ENCODE measurements at regions not wholly inside any gene's neighbourhood (a gene's known extent, or its start where the extent isn't known, plus 50 kb on each side); places are given as distances from the start of the nearest gene placed in this dataset.
A peak's percentile ranks its signal among the peaks of the same experiment; 100 is the strongest.
"Not testable (repeated sequence)": the region's sequence is repeated elsewhere in the genome, so short reads cannot be mapped to it uniquely, and the experiment has no call there.

DNA sequence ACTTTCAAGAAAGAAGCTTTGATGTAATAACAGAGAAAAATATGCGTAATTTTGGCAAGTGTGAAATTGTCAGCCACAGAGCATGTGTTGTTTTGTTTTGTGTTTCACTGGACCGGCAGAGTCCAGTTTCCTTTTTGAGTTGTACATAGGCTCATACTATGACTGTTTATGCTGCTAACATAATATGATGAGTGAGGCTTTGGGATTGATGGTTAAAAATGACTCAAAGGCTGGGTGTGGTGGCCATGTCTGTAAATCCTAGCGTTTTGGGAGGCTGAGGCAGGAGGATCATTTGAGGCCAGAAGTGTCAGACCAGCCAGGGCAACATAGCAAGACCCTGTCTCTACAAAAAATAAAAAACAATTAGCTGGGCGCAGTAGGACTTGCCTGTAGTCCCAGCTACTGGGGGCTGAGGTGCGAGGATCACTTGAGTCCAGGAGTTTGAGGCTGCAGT lies 487.9 kb downstream of the PCNX1 start:
- no peak overlapping the region for H3K4me3 ChIP-seq (ENCODE audit: extremely low read depth, insufficient read depth, low read length, poor library complexity, severe bottlenecking)
- H3K27ac ChIP-seq (ENCODE audit: low read depth, low read length, severe bottlenecking), result no peak overlapping the region
- H3K36me3 ChIP-seq (ENCODE audit: control insufficient read depth, insufficient read depth, low read length), result no peaks in the 10 kb centered on the region
- WGBS, 2 experiments (ENCODE audit: insufficient coverage in 2 of 2), result 86 to 97% methylated on average over 5 of the region's 5 CpGs
- no peaks in the 10 kb centered on the region for H3K9me3 ChIP-seq (ENCODE audit: control insufficient read depth, low read length)
- H3K4me1 ChIP-seq (ENCODE audit: control insufficient read depth, insufficient read depth, low read length, poor library complexity, severe bottlenecking), result peaks cover under 1% of the 10 kb centered on the region

DNA sequence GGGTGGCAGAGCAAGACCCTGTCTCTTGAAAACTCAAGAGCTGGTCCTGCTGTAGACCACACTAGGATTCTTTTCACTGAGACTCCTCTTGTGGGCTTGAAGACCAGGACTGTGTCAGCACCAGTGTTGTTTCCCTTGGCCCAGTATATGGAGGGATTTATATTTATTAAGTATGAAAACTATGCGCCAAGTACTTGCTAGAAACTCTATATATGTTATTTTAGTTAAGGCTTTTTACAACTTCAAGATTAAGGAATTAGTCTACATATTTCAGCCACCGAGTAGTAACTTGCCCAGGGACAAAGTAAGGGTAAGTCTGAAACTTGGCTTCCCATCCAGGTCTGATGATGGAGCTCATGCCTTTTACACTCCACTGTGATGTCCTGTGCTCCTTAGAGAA lies 488.4 kb downstream of the PCNX1 start:
- Histone ChIP-seq H3K9me3 (ENCODE audit: control insufficient read depth, low read length) (no peaks in the 10 kb centered on the region), H3K27ac (ENCODE audit: low read depth, low read length, severe bottlenecking) (no peak overlapping the region), H3K4me3 (ENCODE audit: extremely low read depth, insufficient read depth, low read length, poor library complexity, severe bottlenecking) (no peak overlapping the region), H3K36me3 (ENCODE audit: control insufficient read depth, insufficient read depth, low read length) (no peaks in the 10 kb centered on the region), H3K4me1 (ENCODE audit: control insufficient read depth, insufficient read depth, low read length, poor library complexity, severe bottlenecking) (peaks cover 4% of the 10 kb centered on the region)
- no CpG with 5 or more reads among the region's 2 CpGs for WGBS, 2 experiments (ENCODE audit: insufficient coverage in 2 of 2)

DNA sequence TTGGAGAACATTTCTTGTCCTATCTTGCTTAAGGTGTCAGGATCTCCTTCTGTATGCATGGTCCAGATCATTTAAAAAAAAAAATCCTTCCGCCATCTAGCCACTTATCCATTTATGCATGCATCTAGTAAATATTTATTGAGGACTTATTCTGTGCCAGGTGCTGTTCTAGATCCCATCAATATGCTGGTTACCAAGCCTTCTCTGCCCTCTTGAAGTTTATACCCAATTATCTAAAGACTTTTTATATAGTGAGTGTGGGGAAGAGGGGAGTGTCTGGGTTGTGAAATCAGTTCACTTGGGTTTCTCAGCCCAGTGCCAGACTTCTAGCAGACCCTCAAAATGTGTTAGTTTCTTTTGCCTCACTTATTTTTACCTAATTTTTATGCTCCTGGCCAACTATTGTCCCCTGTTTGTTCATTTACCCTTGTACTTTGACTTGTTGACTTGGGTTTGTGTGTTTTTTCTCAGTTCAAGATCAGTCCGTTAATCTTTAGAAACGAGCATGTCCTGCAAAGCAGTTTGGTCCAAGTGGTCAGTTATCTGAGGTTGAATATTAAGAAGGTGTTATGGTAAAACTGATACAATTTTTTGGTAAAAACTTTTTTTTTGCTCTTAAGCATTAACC lies 488.9 kb downstream of the PCNX1 start:
- Histone ChIP-seq H3K27ac (ENCODE audit: low read depth, low read length, severe bottlenecking) (no peak overlapping the region), H3K4me1 (ENCODE audit: control insufficient read depth, insufficient read depth, low read length, poor library complexity, severe bottlenecking) (peaks cover 10% of the 10 kb centered on the region)
- WGBS, 2 experiments (ENCODE audit: insufficient coverage in 2 of 2), result 94 to 100% methylated on average over 2 of the region's 3 CpGs

GRCh38 chr14:71397371-71397770 lies 490.1 kb downstream of the PCNX1 start:
- H3K9me3 ChIP-seq (ENCODE audit: control insufficient read depth, low read length), result no peaks in the 10 kb centered on the region
- H3K4me3 ChIP-seq (ENCODE audit: extremely low read depth, insufficient read depth, low read length, poor library complexity, severe bottlenecking), result no peak overlapping the region
- H3K27ac ChIP-seq (ENCODE audit: low read depth, low read length, severe bottlenecking), result no peak overlapping the region
- no peaks in the 10 kb centered on the region for H3K36me3 ChIP-seq (ENCODE audit: control insufficient read depth, insufficient read depth, low read length)
- peaks cover 12% of the 10 kb centered on the region for H3K4me1 ChIP-seq (ENCODE audit: control insufficient read depth, insufficient read depth, low read length, poor library complexity, severe bottlenecking)

More for the DNA sequence above, 488.9 kb downstream of the PCNX1 start:
- no peaks in the 10 kb centered on the region for H3K36me3 ChIP-seq (ENCODE audit: control insufficient read depth, insufficient read depth, low read length)
- no peak overlapping the region for H3K4me3 ChIP-seq (ENCODE audit: extremely low read depth, insufficient read depth, low read length, poor library complexity, severe bottlenecking)
- no peaks in the 10 kb centered on the region for H3K9me3 ChIP-seq (ENCODE audit: control insufficient read depth, low read length)

DNA sequence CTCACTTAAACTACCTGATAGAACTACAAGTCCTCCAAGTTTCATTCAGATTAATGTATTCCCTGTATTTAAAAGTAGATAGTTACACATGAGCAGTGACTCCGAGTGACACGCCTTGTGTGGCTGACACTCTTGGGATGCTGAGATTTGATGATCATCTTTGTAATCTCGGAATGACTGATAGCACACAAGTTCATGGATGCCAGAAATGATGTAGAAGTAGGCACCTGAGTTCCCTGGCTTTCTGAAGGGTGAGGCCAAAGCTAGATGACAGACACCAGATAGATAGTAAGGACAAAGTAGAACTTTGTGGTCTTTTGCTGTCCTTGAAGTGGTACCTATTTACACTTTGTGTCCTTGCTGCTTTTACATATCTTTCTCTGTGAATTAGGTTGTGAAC lies 491.2 kb downstream of the PCNX1 start:
- 87 to 98% methylated on average over 3 of the region's 3 CpGs for WGBS, 2 experiments (ENCODE audit: insufficient coverage in 2 of 2)
- Histone ChIP-seq H3K4me1 (ENCODE audit: control insufficient read depth, insufficient read depth, low read length, poor library complexity, severe bottlenecking) (peaks cover 12% of the 10 kb centered on the region), H3K4me3 (ENCODE audit: extremely low read depth, insufficient read depth, low read length, poor library complexity, severe bottlenecking) (no peak overlapping the region), H3K27ac (ENCODE audit: low read depth, low read length, severe bottlenecking) (no peak overlapping the region), H3K36me3 (ENCODE audit: control insufficient read depth, insufficient read depth, low read length) (no peaks in the 10 kb centered on the region), H3K9me3 (ENCODE audit: control insufficient read depth, low read length) (no peaks in the 10 kb centered on the region)

- H3K4me3 ChIP-seq (ENCODE audit: extremely low read depth, insufficient read depth, low read length, poor library complexity, severe bottlenecking), result no peak overlapping the region
- no peaks in the 10 kb centered on the region for H3K9me3 ChIP-seq (ENCODE audit: control insufficient read depth, low read length)
- peaks cover 12% of the 10 kb centered on the region for H3K4me1 ChIP-seq (ENCODE audit: control insufficient read depth, insufficient read depth, low read length, poor library complexity, severe bottlenecking)
- H3K27ac ChIP-seq (ENCODE audit: low read depth, low read length, severe bottlenecking), result no peak overlapping the region
- WGBS, 2 experiments (ENCODE audit: insufficient coverage in 2 of 2), result 100% methylated on average over 3 of the region's 3 CpGs; no CpG with 5 or more reads in 1 of the 2 experiments
- H3K36me3 ChIP-seq (ENCODE audit: control insufficient read depth, insufficient read depth, low read length), result no peaks in the 10 kb centered on the region
These were observed 491.8 kb downstream of the PCNX1 start for GRCh38 chr14:71399057-71399487.

DNA sequence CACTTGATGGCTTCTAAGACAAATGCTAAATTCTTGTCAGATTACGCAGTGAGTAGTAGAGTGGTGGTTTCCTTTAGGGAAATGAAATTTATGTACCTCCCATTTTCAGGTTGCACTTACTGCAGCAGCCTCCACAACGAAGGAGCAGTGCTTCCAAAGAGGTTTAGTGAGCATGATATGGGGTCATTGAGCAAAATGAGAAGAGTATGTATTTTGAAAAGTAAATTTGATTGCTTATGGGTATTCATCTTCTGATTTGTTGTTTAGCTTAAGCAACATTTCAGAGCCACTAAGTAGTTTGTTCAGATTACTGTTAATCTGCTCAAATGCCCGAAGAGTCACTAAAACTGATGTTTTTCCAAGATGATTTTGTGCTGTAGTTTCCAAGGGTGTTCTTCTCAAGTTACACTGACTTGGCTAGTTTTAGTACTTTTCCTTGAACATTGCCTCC lies 493.6 kb downstream of the PCNX1 start:
- no peaks in the 10 kb centered on the region for H3K36me3 ChIP-seq (ENCODE audit: control insufficient read depth, insufficient read depth, low read length)
- WGBS, 2 experiments (ENCODE audit: insufficient coverage in 2 of 2), result 63% methylated on average over 2 of the region's 3 CpGs; no CpG with 5 or more reads in 1 of the 2 experiments
- H3K4me3 ChIP-seq (ENCODE audit: extremely low read depth, insufficient read depth, low read length, poor library complexity, severe bottlenecking), result no peak overlapping the region
- H3K27ac ChIP-seq (ENCODE audit: low read depth, low read length, severe bottlenecking), result no peak overlapping the region
- H3K4me1 ChIP-seq (ENCODE audit: control insufficient read depth, insufficient read depth, low read length, poor library complexity, severe bottlenecking), result peaks cover 12% of the 10 kb centered on the region
- H3K9me3 ChIP-seq (ENCODE audit: control insufficient read depth, low read length), result no peaks in the 10 kb centered on the region

DNA sequence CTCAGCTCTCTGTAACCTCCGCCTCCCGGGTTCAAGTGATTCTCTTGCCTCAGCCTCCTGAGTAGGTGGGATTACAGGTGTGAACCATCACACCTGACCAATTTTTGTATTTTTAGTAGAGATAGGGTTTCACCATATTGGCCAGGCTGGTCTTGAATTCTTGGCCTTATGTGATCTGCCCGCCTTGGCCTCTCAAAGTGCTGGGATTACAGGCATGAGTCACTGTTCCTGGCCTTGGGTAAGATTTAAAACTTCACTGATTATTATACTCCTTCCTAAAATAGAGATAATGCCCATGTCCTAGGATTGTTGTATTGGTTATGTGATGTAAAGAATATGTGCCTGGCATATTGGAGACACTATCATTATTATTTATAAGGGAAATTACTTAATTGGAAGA lies 495.2 kb downstream of the PCNX1 start:
- not testable (repeated sequence) for H3K9me3 ChIP-seq (ENCODE audit: control insufficient read depth, low read length); H3K36me3 ChIP-seq (ENCODE audit: control insufficient read depth, insufficient read depth, low read length); H3K4me3 ChIP-seq (ENCODE audit: extremely low read depth, insufficient read depth, low read length, poor library complexity, severe bottlenecking); H3K27ac ChIP-seq (ENCODE audit: low read depth, low read length, severe bottlenecking)
- WGBS, 2 experiments (ENCODE audit: insufficient coverage in 2 of 2), result 100% methylated on average over 1 of the region's 3 CpGs; no CpG with 5 or more reads in 1 of the 2 experiments
- peaks cover 12% of the 10 kb centered on the region for H3K4me1 ChIP-seq (ENCODE audit: control insufficient read depth, insufficient read depth, low read length, poor library complexity, severe bottlenecking)

GRCh38 chr14:71403656-71404055 lies 496.4 kb downstream of the PCNX1 start:
- Histone ChIP-seq H3K9me3 (ENCODE audit: control insufficient read depth, low read length) (no peaks in the 10 kb centered on the region), H3K4me3 (ENCODE audit: extremely low read depth, insufficient read depth, low read length, poor library complexity, severe bottlenecking) (no peak overlapping the region), H3K4me1 (ENCODE audit: control insufficient read depth, insufficient read depth, low read length, poor library complexity, severe bottlenecking) (peaks cover 19% of the 10 kb centered on the region), H3K27ac (ENCODE audit: low read depth, low read length, severe bottlenecking) (no peak overlapping the region), H3K36me3 (ENCODE audit: control insufficient read depth, insufficient read depth, low read length) (no peaks in the 10 kb centered on the region)

- no peaks in the 10 kb centered on the region for H3K9me3 ChIP-seq (ENCODE audit: control insufficient read depth, low read length)
- H3K4me3 ChIP-seq (ENCODE audit: extremely low read depth, insufficient read depth, low read length, poor library complexity, severe bottlenecking), result no peak overlapping the region
- no peak overlapping the region for H3K27ac ChIP-seq (ENCODE audit: low read depth, low read length, severe bottlenecking)
- peaks cover 19% of the 10 kb centered on the region for H3K4me1 ChIP-seq (ENCODE audit: control insufficient read depth, insufficient read depth, low read length, poor library complexity, severe bottlenecking)
- no peaks in the 10 kb centered on the region for H3K36me3 ChIP-seq (ENCODE audit: control insufficient read depth, insufficient read depth, low read length)
- WGBS, 2 experiments (ENCODE audit: insufficient coverage in 2 of 2), result 85 to 97% methylated on average over 4 of the region's 4 CpGs
These were observed 498.4 kb downstream of the PCNX1 start for GRCh38 chr14:71405676-71406075.

- H3K9me3 ChIP-seq (ENCODE audit: control insufficient read depth, low read length), result no peaks in the 10 kb centered on the region
- WGBS, 2 experiments (ENCODE audit: insufficient coverage in 2 of 2), result 69 to 87% methylated on average over 5 to 6 of the region's 7 CpGs
These were observed 501.2 kb downstream of the PCNX1 start for GRCh38 chr14:71408362-71409030.

More at GRCh38 chr14:71408362-71409030, 501.2 kb downstream of the PCNX1 start:
- peaks cover 12% of the 10 kb centered on the region for H3K4me1 ChIP-seq (ENCODE audit: control insufficient read depth, insufficient read depth, low read length, poor library complexity, severe bottlenecking)
- H3K36me3 ChIP-seq (ENCODE audit: control insufficient read depth, insufficient read depth, low read length), result no peaks in the 10 kb centered on the region
- H3K4me3 ChIP-seq (ENCODE audit: extremely low read depth, insufficient read depth, low read length, poor library complexity, severe bottlenecking), result no peak overlapping the region
- peak overlapping the region; percentile 66 for H3K27ac ChIP-seq (ENCODE audit: low read depth, low read length, severe bottlenecking)

All from mesodermal cell (in vitro differentiated cells).